BJ (cell line): ENCODE measurements at regions not wholly inside any gene's neighbourhood (a gene's known extent, or its start where the extent isn't known, plus 50 kb on each side); places are given as distances from the start of the nearest gene placed in this dataset.
A peak's percentile ranks its signal among the peaks of the same experiment; 100 is the strongest.

Experiments used
- CTCF ChIA-PET: fragments of 350-600 bp; formaldehyde crosslinking; extraction: SDS; loops from one replicate; lab custom pipeline; 2021; ENCODE audit warnings: antibody characterized with exemption, inconsistent platforms; lab: Yijun Ruan, JAX
- POLR2A ChIA-PET: fragments of 300-600 bp; sonication (Branson Sonifier 250); formaldehyde crosslinking; extraction: SDS; loops from one replicate; lab custom pipeline; 2021; ENCODE audit warnings: antibody characterized with exemption; lab: Charles Lee
- DNase-seq: peaks from one replicate; pipeline ENCODE4 v3.0.0-alpha.2; 2011; ENCODE audit warnings: low read depth
- H3K27me3 ChIP-seq: 2 replicates; pipeline ENCODE4 v1.6.0; 2011; ENCODE audit warnings: low read length; ENCODE audit not compliant: control insufficient read depth, insufficient read depth
- H3K36me3 ChIP-seq: 2 replicates; pipeline ENCODE4 v1.5.1; 2011; ENCODE audit warnings: low read length; ENCODE audit not compliant: control insufficient read depth, insufficient read depth
- H3K4me3 ChIP-seq: 2 replicates; pipeline ENCODE4 v1.5.1; 2011; ENCODE audit warnings: low read depth, mild to moderate bottlenecking, control low read depth, low read length
- CTCF ChIP-seq: IDR thresholded peaks from 2 replicates; pipeline ENCODE4 v1.5.1; 2011; ENCODE audit warnings: low read depth, mild to moderate bottlenecking, control low read depth, inconsistent platforms, low read length, moderate library complexity; ENCODE audit not compliant: insufficient read depth

DNA sequence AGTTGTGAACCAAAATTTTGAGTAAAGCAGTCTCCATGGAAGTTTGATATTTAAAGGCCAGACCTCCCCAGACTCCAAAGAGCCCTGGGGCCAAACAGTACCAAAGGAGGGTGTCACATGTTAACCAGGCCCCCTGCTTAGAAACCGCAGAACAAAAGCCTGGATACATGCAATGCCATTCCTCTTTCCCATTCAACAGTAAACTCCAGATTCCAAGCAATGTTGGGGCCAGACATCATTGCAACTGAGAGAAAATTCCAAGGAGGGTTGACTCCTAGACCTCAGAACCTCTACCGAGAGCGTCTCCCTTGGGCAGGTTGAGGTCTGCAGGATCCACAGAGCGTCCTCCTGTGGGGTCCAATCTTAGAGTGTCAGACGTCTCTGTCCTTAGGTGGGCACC is 404.4 kb upstream of the SYT4 start:
- Histone ChIP-seq H3K27me3 (no peaks in the 10 kb centered on the region), H3K4me3 (no peak overlapping the region), H3K36me3 (no peaks in the 10 kb centered on the region)
- ChIA-PET POLR2A (no interaction called here), CTCF (interaction anchor here (0.6 to 0.7 kb wide), 2 partner anchors 9 to 151 kb away, joined by 3 read pairs; no protein-coding TSS in a partner anchor)
- no peak for TF ChIP-seq CTCF
- no peak for DNase-seq

GRCh38 chr18:43682196-43682595 is 404.9 kb upstream of the SYT4 start:
- no peak overlapping the region for H3K4me3 ChIP-seq
- no peak for TF ChIP-seq CTCF
- ChIA-PET POLR2A (no interaction called here), CTCF (interaction anchor here (0.7 kb wide), 1 partner anchor 9 kb away, joined by 3 read pairs; no protein-coding TSS in a partner anchor)
- no peaks in the 10 kb centered on the region for H3K27me3 ChIP-seq
- no peak for DNase-seq
- H3K36me3 ChIP-seq = no peaks in the 10 kb centered on the region

DNA sequence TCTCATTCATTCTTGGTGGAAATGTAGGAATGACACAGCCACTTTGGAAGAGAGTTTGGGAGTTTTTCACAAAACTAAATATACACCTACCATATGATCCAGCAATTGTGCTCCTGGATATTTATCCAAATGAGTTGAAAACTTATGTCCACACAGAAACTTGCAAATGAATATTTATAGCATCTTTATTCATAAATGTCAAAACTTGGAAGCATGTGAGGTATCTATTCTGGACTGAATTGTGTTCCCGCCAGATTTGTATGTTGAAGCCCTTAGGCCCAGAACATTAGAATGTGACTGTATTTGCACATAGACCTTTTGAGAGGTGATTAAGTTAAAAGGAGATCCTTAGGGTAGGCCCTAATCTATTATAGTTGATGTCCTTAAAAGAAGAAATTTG is 409.4 kb upstream of the SYT4 start:
- ChIA-PET CTCF (no interaction called here), POLR2A (no interaction called here)
- no peak for DNase-seq
- no peaks in the 10 kb centered on the region for H3K27me3 ChIP-seq
- no peak for TF ChIP-seq CTCF
- no peak overlapping the region for H3K4me3 ChIP-seq
- H3K36me3 ChIP-seq = no peaks in the 10 kb centered on the region

GRCh38 chr18:43692099-43692690 is 414.9 kb upstream of the SYT4 start:
- peak; percentile 32 for DNase-seq
- ChIA-PET POLR2A (no interaction called here), CTCF (interaction anchor here (0.9 kb wide), 1 partner anchor 8 kb away, joined by 3 read pairs; no protein-coding TSS in a partner anchor)
- Histone ChIP-seq H3K4me3 (no peak overlapping the region), H3K36me3 (no peaks in the 10 kb centered on the region), H3K27me3 (no peaks in the 10 kb centered on the region)
- TF ChIP-seq CTCF = no peak

- H3K27me3 ChIP-seq = no peaks in the 10 kb centered on the region
- H3K4me3 ChIP-seq = no peak overlapping the region
- ChIA-PET CTCF (no interaction called here), POLR2A (no interaction called here)
- no peak for DNase-seq
- no peaks in the 10 kb centered on the region for H3K36me3 ChIP-seq
- TF ChIP-seq CTCF = no peak
These were observed 425.1 kb upstream of the SYT4 start for GRCh38 chr18:43702399-43702798.
